ENCODE measurements at regions not wholly inside any gene's neighbourhood (a gene's known extent, or its start where the extent isn't known, plus 50 kb on each side); places are given as distances from the start of the nearest gene placed in this dataset.

- DNase-seq: no peak
These were observed 109.6 kb downstream of the WDR11 start for GRCh38 chr10:120960725-120961124.

GRCh38 chr10:120961795-120962755, 110.9 kb downstream of the WDR11 start:
- no peak for DNase-seq

- no peak for DNase-seq
These were observed 111.8 kb downstream of the WDR11 start for GRCh38 chr10:120962756-120963593.

GRCh38 chr10:120963594-120964220, 112.5 kb downstream of the WDR11 start:
- no peak for DNase-seq

- no peak for DNase-seq
These were observed 115.5 kb downstream of the WDR11 start for GRCh38 chr10:120966657-120967045.

GRCh38 chr10:120969219-120969645, 118.1 kb downstream of the WDR11 start:
- DNase-seq: no peak

- DNase-seq: no peak
These were observed 119.7 kb downstream of the WDR11 start for GRCh38 chr10:120970595-120971529.

- DNase-seq: no peak
These were observed 120.5 kb downstream of the WDR11 start for GRCh38 chr10:120971671-120972070.

- no peak for DNase-seq
These were observed 121.1 kb downstream of the WDR11 start for GRCh38 chr10:120972259-120972658.

- no peak for DNase-seq
These were observed 124.1 kb downstream of the WDR11 start for GRCh38 chr10:120975072-120975867.

GRCh38 chr10:120975868-120976225, 124.7 kb downstream of the WDR11 start:
- DNase-seq: no peak

- DNase-seq: no peak
These were observed 126.7 kb downstream of the WDR11 start for GRCh38 chr10:120977897-120978296.

- no peak for DNase-seq
These were observed 127.6 kb downstream of the WDR11 start for GRCh38 chr10:120978589-120979252.

- DNase-seq: peak in 1 of 2 donors; percentile 28
These were observed 128.5 kb downstream of the WDR11 start for GRCh38 chr10:120979435-120980278.

- DNase-seq: no peak
These were observed 129.4 kb downstream of the WDR11 start for GRCh38 chr10:120980279-120981255.

- DNase-seq: no peak
These were observed 130.6 kb downstream of the WDR11 start for GRCh38 chr10:120981601-120982391.

GRCh38 chr10:120982507-120982906, 131.3 kb downstream of the WDR11 start:
- no peak for DNase-seq

GRCh38 chr10:120983721-120984120, 132.6 kb downstream of the WDR11 start:
- DNase-seq: no peak

Data from stimulated activated CD4-positive, alpha-beta T cell treated with anti-CD3 and anti-CD28 coated beads, Interleukin-2, amount 100 ng/mL, for 24 hours (primary cell).